HEK293 (cell line): ENCODE measurements at regions not wholly inside any gene's neighbourhood (a gene's known extent, or its start where the extent isn't known, plus 50 kb on each side); places are given as distances from the start of the nearest gene placed in this dataset.

Source experiments
- ZNF394 ChIP-seq: fragments of 450-650 bp; formaldehyde crosslinking; IDR thresholded peaks from 2 replicates; pipeline ENCODE4 v1.5.1; 2016; ENCODE audit warnings: missing biosample characterization, missing genetic modification characterization, mild to moderate bottlenecking, moderate library complexity, borderline replicate concordance
- TF ChIP-seq, protein P1 (sequence below): fragments of 450-650 bp; formaldehyde crosslinking; IDR thresholded peaks from 2 replicates; pipeline ENCODE4 v1.5.1; 2017; ENCODE audit warnings: missing biosample characterization, missing genetic modification characterization

- TF ChIP-seq, protein P1, sequence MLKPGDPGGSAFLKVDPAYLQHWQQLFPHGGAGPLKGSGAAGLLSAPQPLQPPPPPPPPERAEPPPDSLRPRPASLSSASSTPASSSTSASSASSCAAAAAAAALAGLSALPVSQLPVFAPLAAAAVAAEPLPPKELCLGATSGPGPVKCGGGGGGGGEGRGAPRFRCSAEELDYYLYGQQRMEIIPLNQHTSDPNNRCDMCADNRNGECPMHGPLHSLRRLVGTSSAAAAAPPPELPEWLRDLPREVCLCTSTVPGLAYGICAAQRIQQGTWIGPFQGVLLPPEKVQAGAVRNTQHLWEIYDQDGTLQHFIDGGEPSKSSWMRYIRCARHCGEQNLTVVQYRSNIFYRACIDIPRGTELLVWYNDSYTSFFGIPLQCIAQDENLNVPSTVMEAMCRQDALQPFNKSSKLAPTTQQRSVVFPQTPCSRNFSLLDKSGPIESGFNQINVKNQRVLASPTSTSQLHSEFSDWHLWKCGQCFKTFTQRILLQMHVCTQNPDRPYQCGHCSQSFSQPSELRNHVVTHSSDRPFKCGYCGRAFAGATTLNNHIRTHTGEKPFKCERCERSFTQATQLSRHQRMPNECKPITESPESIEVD (tag by site-specific recombination): no peak
- TF ChIP-seq ZNF394 (tag by site-specific recombination): no peak
These were observed 86.3 kb downstream of the RSL24D1 start for GRCh38 chr15:55110446-55110845.
